LNCaP clone FGC (cell line): ENCODE measurements at regions not wholly inside any gene's neighbourhood (a gene's known extent, or its start where the extent isn't known, plus 50 kb on each side); places are given as distances from the start of the nearest gene placed in this dataset.

Source experiments
- DNase-seq: peaks from one replicate; pipeline ENCODE4 v3.0.0-alpha.2; 2011; ENCODE audit warnings: low read depth
- H3K4me3 ChIP-seq: 2 replicates; pipeline ENCODE4 v1.5.1; 2011; ENCODE audit warnings: mild to moderate bottlenecking, low read depth, low read length, control low read depth
- TF ChIP-seq, protein P1 (sequence below): IDR thresholded peaks from 2 replicates; pipeline ENCODE4 v1.5.1; 2012; ENCODE audit warnings: mild to moderate bottlenecking; ENCODE audit not compliant: control insufficient read depth, insufficient read depth; ENCODE audit errors: extremely low read depth

DNA sequence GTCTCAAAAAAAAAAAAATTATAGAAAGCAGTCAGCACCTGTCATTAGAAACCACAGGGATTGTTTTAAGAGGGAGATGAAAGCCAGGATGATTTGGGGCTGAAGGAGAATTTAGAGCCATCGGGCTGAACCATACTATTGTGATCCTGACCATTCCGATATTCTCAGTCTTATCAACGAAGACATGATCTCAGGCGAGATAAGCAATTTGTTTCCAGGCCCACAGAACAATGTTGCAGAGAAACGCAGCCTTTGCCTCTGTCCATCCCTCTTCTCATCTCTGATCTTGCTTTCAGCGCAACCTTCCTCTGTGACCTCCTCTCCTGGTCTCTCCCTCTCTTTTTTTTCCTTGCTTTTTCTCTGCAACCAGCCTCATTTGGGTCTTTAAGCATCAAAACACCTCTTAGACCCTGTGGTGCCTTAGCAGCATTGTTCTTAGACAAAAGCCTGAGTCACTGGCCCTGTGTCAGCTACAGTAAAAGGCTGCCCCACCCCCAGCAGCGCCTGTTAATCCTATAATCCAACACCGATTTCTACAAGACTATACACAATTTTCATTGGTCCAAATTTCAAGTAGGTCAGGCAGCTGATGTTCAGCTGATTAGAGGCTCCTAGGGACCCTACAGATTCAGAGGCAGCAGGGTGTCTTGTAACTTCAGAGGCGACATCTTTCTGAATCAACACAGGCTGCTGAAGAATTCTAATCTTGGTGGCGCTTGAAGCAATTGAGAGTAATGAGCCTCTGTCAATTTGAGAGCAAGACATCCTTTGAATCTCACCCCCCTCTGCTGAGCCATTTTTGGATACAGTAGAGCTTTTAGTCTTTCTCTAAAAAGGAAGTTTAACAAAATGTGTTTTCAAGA, 206.0 kb downstream of the NCK2 start:
- DNase-seq: no peak
- TF ChIP-seq, protein P1, sequence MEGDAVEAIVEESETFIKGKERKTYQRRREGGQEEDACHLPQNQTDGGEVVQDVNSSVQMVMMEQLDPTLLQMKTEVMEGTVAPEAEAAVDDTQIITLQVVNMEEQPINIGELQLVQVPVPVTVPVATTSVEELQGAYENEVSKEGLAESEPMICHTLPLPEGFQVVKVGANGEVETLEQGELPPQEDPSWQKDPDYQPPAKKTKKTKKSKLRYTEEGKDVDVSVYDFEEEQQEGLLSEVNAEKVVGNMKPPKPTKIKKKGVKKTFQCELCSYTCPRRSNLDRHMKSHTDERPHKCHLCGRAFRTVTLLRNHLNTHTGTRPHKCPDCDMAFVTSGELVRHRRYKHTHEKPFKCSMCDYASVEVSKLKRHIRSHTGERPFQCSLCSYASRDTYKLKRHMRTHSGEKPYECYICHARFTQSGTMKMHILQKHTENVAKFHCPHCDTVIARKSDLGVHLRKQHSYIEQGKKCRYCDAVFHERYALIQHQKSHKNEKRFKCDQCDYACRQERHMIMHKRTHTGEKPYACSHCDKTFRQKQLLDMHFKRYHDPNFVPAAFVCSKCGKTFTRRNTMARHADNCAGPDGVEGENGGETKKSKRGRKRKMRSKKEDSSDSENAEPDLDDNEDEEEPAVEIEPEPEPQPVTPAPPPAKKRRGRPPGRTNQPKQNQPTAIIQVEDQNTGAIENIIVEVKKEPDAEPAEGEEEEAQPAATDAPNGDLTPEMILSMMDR: no peak
- H3K4me3 ChIP-seq: no peak overlapping the region

DNA sequence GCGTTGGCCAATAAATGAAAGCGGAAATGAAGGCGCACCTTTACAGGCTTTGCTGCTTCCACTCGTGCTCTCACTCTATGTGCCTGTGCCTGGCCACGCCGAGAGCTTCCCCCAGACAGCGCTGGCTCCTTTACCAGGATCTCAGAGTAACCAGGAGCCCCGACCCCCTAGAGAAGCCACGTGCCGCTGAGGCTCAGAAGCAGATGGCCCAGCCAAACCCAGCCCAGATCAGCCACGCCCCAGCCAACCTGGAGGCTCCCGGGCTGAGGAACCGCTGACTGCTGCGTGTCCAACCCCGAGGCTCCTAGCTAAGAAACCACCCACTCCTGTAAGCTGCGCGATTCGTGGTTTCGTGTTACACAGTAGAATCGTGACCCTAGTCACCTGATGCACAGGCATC, 199.3 kb downstream of the NCK2 start:
- H3K4me3 ChIP-seq: no peak overlapping the region
- TF ChIP-seq, protein P1: no peak
- no peak for DNase-seq
